Trophoblast cell (in vitro differentiated cells and primary cell): ENCODE measurements at regions not wholly inside any gene's neighbourhood (a gene's known extent, or its start where the extent isn't known, plus 50 kb on each side); places are given as distances from the start of the nearest gene placed in this dataset.
A peak's percentile ranks its signal among the peaks of the same experiment; 100 is the strongest.
"Not testable (repeated sequence)": the region's sequence is repeated elsewhere in the genome, so short reads cannot be mapped to it uniquely, and the experiment has no call there.

ENCODE experiments used
- DNase-seq, 2 donors: peaks; one replicate each; pipeline ENCODE4 v3.0.0-alpha.2; 2016
- H2AFZ ChIP-seq: 2 replicates; pipeline ENCODE4 v1.6.1; 2013; ENCODE audit warnings: low read length, moderate library complexity, mild to moderate bottlenecking; ENCODE audit not compliant: insufficient read depth, poor library complexity
- H2AK5ac ChIP-seq: 2 replicates; pipeline ENCODE4 v1.6.1; 2013; ENCODE audit warnings: mild to moderate bottlenecking, low read length
- H2BK120ac ChIP-seq: 2 replicates; pipeline ENCODE4 v1.6.1; 2013; ENCODE audit warnings: low read length, mild to moderate bottlenecking, moderate library complexity; ENCODE audit not compliant: insufficient read depth, poor library complexity
- H2BK12ac ChIP-seq: 2 replicates; pipeline ENCODE4 v1.6.1; 2013; ENCODE audit warnings: mild to moderate bottlenecking, low read length, moderate library complexity
- H2BK5ac ChIP-seq: 2 replicates; pipeline ENCODE4 v1.6.1; 2013; ENCODE audit warnings: low read length, low read depth, moderate library complexity, mild to moderate bottlenecking; ENCODE audit not compliant: poor library complexity
- H3K14ac ChIP-seq: 2 replicates; pipeline ENCODE4 v1.6.1; 2013; ENCODE audit warnings: mild to moderate bottlenecking, low read length
- H3K18ac ChIP-seq: 2 replicates; pipeline ENCODE4 v1.6.1; 2013; ENCODE audit warnings: mild to moderate bottlenecking, low read length
- H3K23ac ChIP-seq: 2 replicates; pipeline ENCODE4 v1.6.1; 2013; ENCODE audit warnings: low read length
- H3K27ac ChIP-seq: 2 replicates; pipeline ENCODE4 v1.5.1; 2013; ENCODE audit warnings: low read depth, mild to moderate bottlenecking, inconsistent platforms, low read length, moderate library complexity
- H3K27me3 ChIP-seq: 2 replicates; pipeline ENCODE4 v1.6.1; 2013; ENCODE audit warnings: inconsistent platforms, mild to moderate bottlenecking, low read length, moderate library complexity; ENCODE audit not compliant: insufficient read depth
- H3K36me3 ChIP-seq, 2 experiments: 1 replicate in 1 of 2; 2 replicates in 1 of 2; pipeline ENCODE4 v1.6.1; 2013; ENCODE audit warnings: low read length in 2 of 2, mild to moderate bottlenecking in 2 of 2, moderate library complexity in 1 of 2; ENCODE audit not compliant: insufficient read depth in 2 of 2, control insufficient read depth in 1 of 2
- H3K4ac ChIP-seq: 2 replicates; pipeline ENCODE4 v1.6.1; 2013; ENCODE audit warnings: low read depth, mild to moderate bottlenecking, low read length, moderate library complexity
- H3K4me1 ChIP-seq, 2 experiments: 1 replicate in 1 of 2; 2 replicates in 1 of 2; pipeline ENCODE4 v1.6.1; 2013; ENCODE audit warnings: low read length in 2 of 2, mild to moderate bottlenecking in 2 of 2, moderate library complexity in 1 of 2; ENCODE audit not compliant: insufficient read depth in 2 of 2, control insufficient read depth in 1 of 2
- H3K4me2 ChIP-seq: 2 replicates; pipeline ENCODE4 v1.6.1; 2013; ENCODE audit warnings: inconsistent platforms, mild to moderate bottlenecking, low read length, moderate library complexity
- H3K4me3 ChIP-seq: 2 replicates; pipeline ENCODE4 v1.5.1; 2013; ENCODE audit warnings: mild to moderate bottlenecking, low read depth, low read length, inconsistent platforms
- H3K79me1 ChIP-seq: one replicate; pipeline ENCODE4 v1.6.1; 2013; ENCODE audit warnings: low read length
- H3K79me2 ChIP-seq: 2 replicates; pipeline ENCODE4 v1.6.1; 2013; ENCODE audit warnings: low read length, mild to moderate bottlenecking; ENCODE audit not compliant: control insufficient read depth, insufficient read depth, poor library complexity
- H3K9ac ChIP-seq: 2 replicates; pipeline ENCODE4 v1.6.1; 2013; ENCODE audit warnings: mild to moderate bottlenecking, low read length
- H3K9me3 ChIP-seq: 2 replicates; pipeline ENCODE4 v1.6.1; 2013; ENCODE audit warnings: low read depth, mild to moderate bottlenecking, control low read depth, inconsistent platforms, low read length; ENCODE audit not compliant: insufficient read depth
- H4K12ac ChIP-seq: 2 replicates; pipeline ENCODE4 v1.6.1; 2013; ENCODE audit warnings: low read depth, mild to moderate bottlenecking, low read length, moderate library complexity
- H4K8ac ChIP-seq: 2 replicates; pipeline ENCODE4 v1.6.1; 2013; ENCODE audit warnings: low read depth, mild to moderate bottlenecking, low read length, moderate library complexity
- H4K91ac ChIP-seq: one replicate; pipeline ENCODE4 v1.6.1; 2013; ENCODE audit warnings: low read depth, mild to moderate bottlenecking, low read length, moderate library complexity
- WGBS: extraction: QIAGEN DNeasy Blood & Tissue Kit; methylation state at CpG from one replicate; pipeline ENCODE4 v1.1.7; 2013; ENCODE audit warnings: missing lambda C conversion rate; ENCODE audit not compliant: insufficient read length, insufficient coverage; ENCODE audit errors: extremely low coverage; 5-methylcytosine and 5-hydroxymethylcytosine counted together

- peaks cover 4% of the 10 kb centered on the region for H3K79me1 ChIP-seq
- H4K91ac ChIP-seq, result no peak overlapping the region
- no peak overlapping the region for H3K9ac ChIP-seq
- WGBS, result no CpG with 5 or more reads among the region's 1 CpG
- H2BK5ac ChIP-seq, result no peak overlapping the region
- no peaks in the 10 kb centered on the region for H3K79me2 ChIP-seq
- no peaks in the 10 kb centered on the region for H3K27me3 ChIP-seq
- no peak overlapping the region for H3K23ac ChIP-seq
- no peak overlapping the region for H2AK5ac ChIP-seq
- H2AFZ ChIP-seq, result no peak overlapping the region
- H3K36me3 ChIP-seq, result no peaks in the 10 kb centered on the region
- H3K4me2 ChIP-seq, result no peak overlapping the region
- no peak overlapping the region for H4K12ac ChIP-seq
- H3K18ac ChIP-seq, result no peak overlapping the region
- H4K8ac ChIP-seq, result no peak overlapping the region
- H2BK120ac ChIP-seq, result no peak overlapping the region
- no peak overlapping the region for H3K4me3 ChIP-seq
- DNase-seq, result no peak
- no peak overlapping the region for H3K4ac ChIP-seq
- H3K9me3 ChIP-seq, result no peaks in the 10 kb centered on the region
- no peak overlapping the region for H3K14ac ChIP-seq
- H3K4me1 ChIP-seq, result peaks cover 0 to 4% of the 10 kb centered on the region in 2 experiments
- H2BK12ac ChIP-seq, result no peak overlapping the region
- no peak overlapping the region for H3K27ac ChIP-seq
Measured at GRCh38 chr12:47308672-47309071, 228.9 kb upstream of the AMIGO2 start.

GRCh38 chr12:47307680-47308399 lies 228.1 kb upstream of the AMIGO2 start:
- H2BK120ac ChIP-seq, result no peak overlapping the region
- H3K23ac ChIP-seq, result no peak overlapping the region
- H2BK12ac ChIP-seq, result peak overlapping the region; percentile 29
- no peak overlapping the region for H3K4ac ChIP-seq
- peaks cover 0 to 7% of the 10 kb centered on the region in 2 experiments for H3K4me1 ChIP-seq
- no peak overlapping the region for H3K27ac ChIP-seq
- H3K79me1 ChIP-seq, result peaks cover 4% of the 10 kb centered on the region
- peak; percentile 29 to 70 for DNase-seq
- H3K4me3 ChIP-seq, result no peak overlapping the region
- H4K91ac ChIP-seq, result no peak overlapping the region
- H2AFZ ChIP-seq, result no peak overlapping the region
- no peaks in the 10 kb centered on the region for H3K36me3 ChIP-seq
- no peaks in the 10 kb centered on the region for H3K9me3 ChIP-seq
- no peak overlapping the region for H3K18ac ChIP-seq
- no peak overlapping the region for H2AK5ac ChIP-seq
- no peak overlapping the region for H4K12ac ChIP-seq
- H3K14ac ChIP-seq, result no peak overlapping the region
- WGBS, result no CpG with 5 or more reads among the region's 7 CpGs
- no peak overlapping the region for H3K4me2 ChIP-seq
- H2BK5ac ChIP-seq, result no peak overlapping the region
- H3K79me2 ChIP-seq, result no peaks in the 10 kb centered on the region
- H3K27me3 ChIP-seq, result no peaks in the 10 kb centered on the region
- no peak overlapping the region for H3K9ac ChIP-seq
- no peak overlapping the region for H4K8ac ChIP-seq

- H3K79me1 ChIP-seq, H3K4ac ChIP-seq, H3K27me3 ChIP-seq, H2BK5ac ChIP-seq, H3K9me3 ChIP-seq, H4K12ac ChIP-seq, H4K8ac ChIP-seq, H3K14ac ChIP-seq, H3K18ac ChIP-seq, H2AFZ ChIP-seq, H3K79me2 ChIP-seq, H3K36me3 ChIP-seq, H2AK5ac ChIP-seq, H3K4me3 ChIP-seq, H3K4me1 ChIP-seq, DNase-seq, H4K91ac ChIP-seq, H3K27ac ChIP-seq, H2BK120ac ChIP-seq, H3K9ac ChIP-seq, H3K23ac ChIP-seq, H3K4me2 ChIP-seq: not testable (repeated sequence)
- H2BK12ac ChIP-seq, result peak overlapping the region; percentile 29
- no CpG with 5 or more reads among the region's 25 CpGs for WGBS
Measured at GRCh38 chr12:47306773-47307679, 227.3 kb upstream of the AMIGO2 start.

- Histone ChIP-seq H3K18ac (peak overlapping the region; percentile 61), H3K79me2 (no peaks in the 10 kb centered on the region), H3K14ac (no peak overlapping the region), H2BK5ac (no peak overlapping the region), H3K4ac (no peak overlapping the region), H4K8ac (no peak overlapping the region), H2AK5ac (peak overlapping the region; percentile 88), H4K91ac (peak overlapping the region; percentile 66), H3K79me1 (peaks cover 6% of the 10 kb centered on the region), H3K27me3 (no peaks in the 10 kb centered on the region), H4K12ac (no peak overlapping the region), H3K4me2 (no peak overlapping the region), H3K23ac (no peak overlapping the region), H3K4me3 (no peak overlapping the region), H3K27ac (no peak overlapping the region), H3K9me3 (no peaks in the 10 kb centered on the region), H2AFZ (no peak overlapping the region), H3K9ac (no peak overlapping the region), H3K4me1 (peaks cover 1 to 14% of the 10 kb centered on the region in 2 experiments), H2BK120ac (peak overlapping the region; percentile 10), H3K36me3 (no peaks in the 10 kb centered on the region), H2BK12ac (peak overlapping the region; percentile 86)
- no CpG with 5 or more reads among the region's 22 CpGs for WGBS
- DNase-seq, result no peak
Measured at GRCh38 chr12:47306130-47306529, 226.4 kb upstream of the AMIGO2 start.
